ENCODE measurements at regions not wholly inside any gene's neighbourhood (a gene's known extent, or its start where the extent isn't known, plus 50 kb on each side); places are given as distances from the start of the nearest gene placed in this dataset.

GRCh38 chr15:98151096-98151495, 190.6 kb downstream of the ARRDC4 start:
- ChIA-PET CTCF (no interaction called here), POLR2A (no interaction called here)
- no peak overlapping the region for H3K4me3 Mint-ChIP-seq (ENCODE audit: unreplicated experiment)
- intact Hi-C loops (cut with micrococcal nuclease) = no loop called here
- peaks cover 24% of the 10 kb centered on the region for H3K4me1 Mint-ChIP-seq (ENCODE audit: insufficient read depth, unreplicated experiment)
- no peaks in the 10 kb centered on the region for H3K36me3 Mint-ChIP-seq (ENCODE audit: insufficient read depth, unreplicated experiment)
- DNase-seq (ENCODE audit: unreplicated experiment) = no peak
- no peaks in the 10 kb centered on the region for H3K27me3 Mint-ChIP-seq (ENCODE audit: insufficient read depth, unreplicated experiment)
- no peak overlapping the region for H3K27ac Mint-ChIP-seq (ENCODE audit: low read depth, unreplicated experiment)
- H3K9me3 Mint-ChIP-seq (ENCODE audit: unreplicated experiment) = no peaks in the 10 kb centered on the region
- BruUV-seq (replicated peaks) = no TSS peak
- no peak for TF ChIP-seq CTCF (IDR thresholded peaks at IDR 0.05; ENCODE audit: unreplicated experiment)

- intact Hi-C loops (cut with micrococcal nuclease) = no loop called here
- Mint-ChIP-seq H3K9me3 (ENCODE audit: unreplicated experiment) (no peaks in the 10 kb centered on the region), H3K4me3 (ENCODE audit: unreplicated experiment) (no peak overlapping the region), H3K27ac (ENCODE audit: low read depth, unreplicated experiment) (peak overlapping the region; percentile 50), H3K4me1 (ENCODE audit: insufficient read depth, unreplicated experiment) (peaks cover 24% of the 10 kb centered on the region), H3K36me3 (ENCODE audit: insufficient read depth, unreplicated experiment) (no peaks in the 10 kb centered on the region), H3K27me3 (ENCODE audit: insufficient read depth, unreplicated experiment) (no peaks in the 10 kb centered on the region)
- BruUV-seq (replicated peaks) = no TSS peak
- ChIA-PET CTCF (interaction anchor here (0.6 to 0.8 kb wide), 2 partner anchors 9 to 27 kb away, joined by 3 to 7 read pairs; no protein-coding TSS in a partner anchor), POLR2A (no interaction called here)
- DNase-seq (ENCODE audit: unreplicated experiment) = no peak
- no peak for TF ChIP-seq CTCF (IDR thresholded peaks at IDR 0.05; ENCODE audit: unreplicated experiment)
These were observed 191.7 kb downstream of the ARRDC4 start for GRCh38 chr15:98152156-98152555.

GRCh38 chr15:98154863-98155262, 194.4 kb downstream of the ARRDC4 start:
- no peaks in the 10 kb centered on the region for H3K9me3 Mint-ChIP-seq (ENCODE audit: unreplicated experiment)
- CTCF ChIA-PET = interaction anchor here (0.5 to 0.9 kb wide), 2 partner anchors 23 to 188 kb away, joined by 3 to 4 read pairs; no protein-coding TSS in a partner anchor
- H3K4me1 Mint-ChIP-seq (ENCODE audit: insufficient read depth, unreplicated experiment) = peaks cover 24% of the 10 kb centered on the region
- TF ChIP-seq CTCF (IDR thresholded peaks at IDR 0.05; ENCODE audit: unreplicated experiment) = no peak
- H3K27me3 Mint-ChIP-seq (ENCODE audit: insufficient read depth, unreplicated experiment) = no peaks in the 10 kb centered on the region
- POLR2A ChIA-PET = interaction anchor here (0.5 to 2.1 kb wide), 5 partner anchors 11 to 736 kb away, joined by 3 to 6 read pairs (median 3); no protein-coding TSS in a partner anchor
- DNase-seq (ENCODE audit: unreplicated experiment) = peak; percentile 84
- peak overlapping the region; percentile 50 for H3K27ac Mint-ChIP-seq (ENCODE audit: low read depth, unreplicated experiment)
- peak overlapping the region; percentile 2 for H3K4me3 Mint-ChIP-seq (ENCODE audit: unreplicated experiment)
- intact Hi-C loops (cut with micrococcal nuclease) = no loop called here
- no TSS peak for BruUV-seq (replicated peaks)
- no peaks in the 10 kb centered on the region for H3K36me3 Mint-ChIP-seq (ENCODE audit: insufficient read depth, unreplicated experiment)

- Mint-ChIP-seq H3K4me1 (ENCODE audit: insufficient read depth, unreplicated experiment) (peaks cover 25% of the 10 kb centered on the region), H3K27me3 (ENCODE audit: insufficient read depth, unreplicated experiment) (no peaks in the 10 kb centered on the region), H3K36me3 (ENCODE audit: insufficient read depth, unreplicated experiment) (no peaks in the 10 kb centered on the region), H3K9me3 (ENCODE audit: unreplicated experiment) (no peaks in the 10 kb centered on the region), H3K27ac (ENCODE audit: low read depth, unreplicated experiment) (peak overlapping the region; percentile 50), H3K4me3 (ENCODE audit: unreplicated experiment) (no peak overlapping the region)
- intact Hi-C loops (cut with micrococcal nuclease) = no loop called here
- TF ChIP-seq CTCF (IDR thresholded peaks at IDR 0.05; ENCODE audit: unreplicated experiment) = no peak
- no TSS peak for BruUV-seq (replicated peaks)
- ChIA-PET CTCF (interaction anchor here (0.5 to 0.9 kb wide), 3 partner anchors 22 to 1652 kb away, joined by 3 to 4 read pairs (median 3); no protein-coding TSS in a partner anchor), POLR2A (interaction anchor here (0.5 to 2.1 kb wide), 5 partner anchors 11 to 735 kb away, joined by 3 to 6 read pairs (median 3); no protein-coding TSS in a partner anchor)
- DNase-seq (ENCODE audit: unreplicated experiment) = peak; percentile 14
These were observed 194.9 kb downstream of the ARRDC4 start for GRCh38 chr15:98155356-98155755.
